Activated CD8-positive, alpha-beta memory T cell treated with anti-CD3 and anti-CD28 coated beads, Interleukin-2, amount 50 U/mL, for 48 hours (primary cell): ENCODE measurements at regions not wholly inside any gene's neighbourhood (a gene's known extent, or its start where the extent isn't known, plus 50 kb on each side); places are given as distances from the start of the nearest gene placed in this dataset.
"Not testable (repeated sequence)": the region's sequence is repeated elsewhere in the genome, so short reads cannot be mapped to it uniquely, and the experiment has no call there.

ENCODE experiments used
- DNase-seq: peaks from one replicate; pipeline ENCODE4 v3.0.0-alpha.2; 2020

GRCh38 chr6:14401246-14401645, 283.7 kb downstream of the CD83 start:
- no peak for DNase-seq

- DNase-seq, result no peak
Measured at GRCh38 chr6:14406614-14407331, 289.2 kb downstream of the CD83 start.

GRCh38 chr6:14408446-14408845, 290.9 kb downstream of the CD83 start:
- DNase-seq, result no peak

- no peak for DNase-seq
Measured at GRCh38 chr6:14412026-14412425, 294.5 kb downstream of the CD83 start.

GRCh38 chr6:14415452-14415851, 297.9 kb downstream of the CD83 start:
- DNase-seq, result no peak

- no peak for DNase-seq
Measured at GRCh38 chr6:14417377-14417776, 299.8 kb downstream of the CD83 start.

- DNase-seq, result not testable (repeated sequence)
Measured at GRCh38 chr6:14419224-14419623, 301.7 kb downstream of the CD83 start.

GRCh38 chr6:14422061-14422460, 304.5 kb downstream of the CD83 start:
- no peak for DNase-seq

- no peak for DNase-seq
Measured at GRCh38 chr6:14422917-14423316, 305.3 kb downstream of the CD83 start.

GRCh38 chr6:14423330-14423729, 305.8 kb downstream of the CD83 start:
- no peak for DNase-seq

GRCh38 chr6:14423955-14424354, 306.4 kb downstream of the CD83 start:
- DNase-seq, result no peak

- DNase-seq, result no peak
Measured at GRCh38 chr6:14425805-14426204, 308.2 kb downstream of the CD83 start.

- DNase-seq, result no peak
Measured at GRCh38 chr6:14426281-14426680, 308.7 kb downstream of the CD83 start.

GRCh38 chr6:14428269-14428668, 310.7 kb downstream of the CD83 start:
- no peak for DNase-seq

GRCh38 chr6:14429396-14429795, 311.8 kb downstream of the CD83 start:
- DNase-seq, result no peak

- no peak for DNase-seq
Measured at GRCh38 chr6:14430218-14430617, 312.6 kb downstream of the CD83 start.

GRCh38 chr6:14431385-14432330, 314.1 kb downstream of the CD83 start:
- DNase-seq, result no peak

- DNase-seq, result no peak
Measured at GRCh38 chr6:14434916-14435690, 317.5 kb downstream of the CD83 start.

- no peak for DNase-seq
Measured at GRCh38 chr6:14436592-14437132, 319.1 kb downstream of the CD83 start.

- no peak for DNase-seq
Measured at GRCh38 chr6:14439419-14439818, 321.8 kb downstream of the CD83 start.

GRCh38 chr6:14440215-14440910, 322.8 kb downstream of the CD83 start:
- DNase-seq, result no peak
